Testis (tissue), 2 donors: ENCODE measurements at regions not wholly inside any gene's neighbourhood (a gene's known extent, or its start where the extent isn't known, plus 50 kb on each side); places are given as distances from the start of the nearest gene placed in this dataset.

ENCODE experiments used
- POLR2A ChIP-seq: fragments of 450-650 bp; IDR thresholded peaks from one replicate; pipeline ENCODE4 v1.6.1; 2017; ENCODE audit warnings: antibody characterized with exemption, mild to moderate bottlenecking, moderate library complexity
- TF ChIP-seq, protein P1 (sequence below), 3 experiments: fragments of 450-650 bp in 2 of 3; fragments of 200-600 bp in 1 of 3; sonication (generic) in 1 of 3; IDR thresholded peaks; one replicate each; pipeline ENCODE4 v1.5.1; 2016 to 2019; ENCODE audit warnings: antibody characterized with exemption in 3 of 3, mild to moderate bottlenecking in 2 of 3, moderate library complexity in 1 of 3

DNA sequence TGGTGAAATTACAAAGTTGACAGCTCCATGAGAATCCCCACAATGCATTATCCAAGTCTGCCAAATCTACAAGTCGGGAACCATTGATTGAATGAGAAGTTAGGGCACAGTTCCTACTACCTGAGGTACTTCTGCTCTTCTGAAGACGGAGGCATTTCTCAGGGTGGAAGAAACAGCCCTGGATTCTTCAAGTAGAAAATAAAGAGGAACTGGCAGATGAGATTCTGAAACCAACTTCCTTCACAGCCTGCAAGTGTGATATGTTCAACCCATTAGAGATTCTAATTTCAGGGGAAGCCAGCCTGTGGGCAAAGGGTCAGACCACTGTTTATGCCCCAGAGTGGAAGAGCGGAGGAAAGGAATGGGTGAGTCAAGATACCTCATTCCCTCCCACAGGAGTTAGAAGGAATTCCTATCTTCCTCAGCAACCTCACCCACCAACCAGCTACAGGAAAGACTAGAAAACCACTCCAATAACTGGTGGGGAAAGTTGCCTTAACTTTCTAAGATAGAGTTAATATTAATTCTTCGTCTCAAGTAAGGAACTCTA is 50.5 kb upstream of the BMPER start:
- no peak for TF ChIP-seq POLR2A
- TF ChIP-seq, protein P1, sequence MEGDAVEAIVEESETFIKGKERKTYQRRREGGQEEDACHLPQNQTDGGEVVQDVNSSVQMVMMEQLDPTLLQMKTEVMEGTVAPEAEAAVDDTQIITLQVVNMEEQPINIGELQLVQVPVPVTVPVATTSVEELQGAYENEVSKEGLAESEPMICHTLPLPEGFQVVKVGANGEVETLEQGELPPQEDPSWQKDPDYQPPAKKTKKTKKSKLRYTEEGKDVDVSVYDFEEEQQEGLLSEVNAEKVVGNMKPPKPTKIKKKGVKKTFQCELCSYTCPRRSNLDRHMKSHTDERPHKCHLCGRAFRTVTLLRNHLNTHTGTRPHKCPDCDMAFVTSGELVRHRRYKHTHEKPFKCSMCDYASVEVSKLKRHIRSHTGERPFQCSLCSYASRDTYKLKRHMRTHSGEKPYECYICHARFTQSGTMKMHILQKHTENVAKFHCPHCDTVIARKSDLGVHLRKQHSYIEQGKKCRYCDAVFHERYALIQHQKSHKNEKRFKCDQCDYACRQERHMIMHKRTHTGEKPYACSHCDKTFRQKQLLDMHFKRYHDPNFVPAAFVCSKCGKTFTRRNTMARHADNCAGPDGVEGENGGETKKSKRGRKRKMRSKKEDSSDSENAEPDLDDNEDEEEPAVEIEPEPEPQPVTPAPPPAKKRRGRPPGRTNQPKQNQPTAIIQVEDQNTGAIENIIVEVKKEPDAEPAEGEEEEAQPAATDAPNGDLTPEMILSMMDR (IDR thresholded peaks at IDR 0.05): no peak
